ENCODE measurements at regions not wholly inside any gene's neighbourhood (a gene's known extent, or its start where the extent isn't known, plus 50 kb on each side); places are given as distances from the start of the nearest gene placed in this dataset.

DNA sequence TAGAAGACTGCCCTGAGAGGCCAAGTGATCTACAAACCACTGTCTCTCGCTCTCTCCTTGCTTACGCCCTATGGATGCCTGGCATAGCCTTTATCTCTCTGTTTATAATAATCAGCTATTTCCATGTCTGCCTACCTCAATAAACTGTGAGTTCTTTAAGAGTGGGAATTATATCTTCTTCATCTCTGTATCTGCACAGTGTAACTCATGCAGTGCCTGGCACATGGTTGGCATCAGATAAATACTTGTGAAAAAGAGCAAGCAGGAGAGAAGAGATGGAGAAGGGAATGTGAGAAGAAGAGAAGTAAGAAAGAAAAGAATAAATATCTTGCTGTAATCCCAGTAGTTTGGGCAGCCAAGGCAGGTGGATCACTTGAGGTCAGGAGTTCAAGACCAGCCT lies 94.6 kb upstream of the TNPO1 start:
- Histone ChIP-seq H3K27ac (replicated peaks in 1 of 4) (no peak overlapping the region), H3K27me3 (no peaks in the 10 kb centered on the region), H3K4me3 (no peak overlapping the region), H3K4me1 (no peaks in the 10 kb centered on the region), H3K9me3 (no peaks in the 10 kb centered on the region), H3K36me3 (no peaks in the 10 kb centered on the region)
- 91% methylated on average over 2 of the region's 2 CpGs for WGBS
- TF ChIP-seq, protein P1, sequence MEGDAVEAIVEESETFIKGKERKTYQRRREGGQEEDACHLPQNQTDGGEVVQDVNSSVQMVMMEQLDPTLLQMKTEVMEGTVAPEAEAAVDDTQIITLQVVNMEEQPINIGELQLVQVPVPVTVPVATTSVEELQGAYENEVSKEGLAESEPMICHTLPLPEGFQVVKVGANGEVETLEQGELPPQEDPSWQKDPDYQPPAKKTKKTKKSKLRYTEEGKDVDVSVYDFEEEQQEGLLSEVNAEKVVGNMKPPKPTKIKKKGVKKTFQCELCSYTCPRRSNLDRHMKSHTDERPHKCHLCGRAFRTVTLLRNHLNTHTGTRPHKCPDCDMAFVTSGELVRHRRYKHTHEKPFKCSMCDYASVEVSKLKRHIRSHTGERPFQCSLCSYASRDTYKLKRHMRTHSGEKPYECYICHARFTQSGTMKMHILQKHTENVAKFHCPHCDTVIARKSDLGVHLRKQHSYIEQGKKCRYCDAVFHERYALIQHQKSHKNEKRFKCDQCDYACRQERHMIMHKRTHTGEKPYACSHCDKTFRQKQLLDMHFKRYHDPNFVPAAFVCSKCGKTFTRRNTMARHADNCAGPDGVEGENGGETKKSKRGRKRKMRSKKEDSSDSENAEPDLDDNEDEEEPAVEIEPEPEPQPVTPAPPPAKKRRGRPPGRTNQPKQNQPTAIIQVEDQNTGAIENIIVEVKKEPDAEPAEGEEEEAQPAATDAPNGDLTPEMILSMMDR (IDR thresholded peaks at IDR 0.05): no peak
- no peak for TF ChIP-seq POLR2AphosphoS5 (IDR thresholded peaks at IDR 0.05)
- DNase-seq (ENCODE audit: extremely low spot score): no peak
- intact Hi-C loops (cut with DNase I): no loop called here

GRCh38 chr5:72720205-72720604 lies 96.3 kb upstream of the TNPO1 start:
- intact Hi-C loops (cut with DNase I): no loop called here
- Histone ChIP-seq H3K9me3 (no peaks in the 10 kb centered on the region), H3K27me3 (no peaks in the 10 kb centered on the region), H3K4me1 (no peaks in the 10 kb centered on the region), H3K4me3 (no peak overlapping the region), H3K27ac (replicated peaks in 1 of 4) (no peak overlapping the region), H3K36me3 (no peaks in the 10 kb centered on the region)
- no peak for DNase-seq (ENCODE audit: extremely low spot score)
- TF ChIP-seq POLR2A (IDR thresholded peaks at IDR 0.05; ENCODE audit: low read depth) (no peak), EP300 (IDR thresholded peaks at IDR 0.05) (no peak), POLR2AphosphoS5 (IDR thresholded peaks at IDR 0.05) (no peak)
- TF ChIP-seq, protein P1 (IDR thresholded peaks at IDR 0.05): no peak
- WGBS: 71% methylated on average over 4 of the region's 4 CpGs

- no peak for TF ChIP-seq POLR2A (IDR thresholded peaks at IDR 0.05; ENCODE audit: low read depth)
- no peak for TF ChIP-seq EP300 (IDR thresholded peaks at IDR 0.05)
- TF ChIP-seq, protein P1 (IDR thresholded peaks at IDR 0.05): no peak
- no peak for TF ChIP-seq POLR2AphosphoS5 (IDR thresholded peaks at IDR 0.05)
- H3K27me3 ChIP-seq: peaks cover 0 to 12% (median 0%) of the 10 kb centered on the region in 4 donors
- H3K36me3 ChIP-seq: no peaks in the 10 kb centered on the region
- 79% methylated on average over 2 of the region's 2 CpGs for WGBS
- intact Hi-C loops (cut with DNase I): no loop called here
- no peak overlapping the region for H3K4me3 ChIP-seq
- DNase-seq (ENCODE audit: extremely low spot score): no peak
- H3K27ac ChIP-seq (replicated peaks in 1 of 4): no peak overlapping the region
- H3K4me1 ChIP-seq: no peaks in the 10 kb centered on the region
- no peaks in the 10 kb centered on the region for H3K9me3 ChIP-seq
Observed at GRCh38 chr5:72711351-72711750, 105.1 kb upstream of the TNPO1 start.

DNA sequence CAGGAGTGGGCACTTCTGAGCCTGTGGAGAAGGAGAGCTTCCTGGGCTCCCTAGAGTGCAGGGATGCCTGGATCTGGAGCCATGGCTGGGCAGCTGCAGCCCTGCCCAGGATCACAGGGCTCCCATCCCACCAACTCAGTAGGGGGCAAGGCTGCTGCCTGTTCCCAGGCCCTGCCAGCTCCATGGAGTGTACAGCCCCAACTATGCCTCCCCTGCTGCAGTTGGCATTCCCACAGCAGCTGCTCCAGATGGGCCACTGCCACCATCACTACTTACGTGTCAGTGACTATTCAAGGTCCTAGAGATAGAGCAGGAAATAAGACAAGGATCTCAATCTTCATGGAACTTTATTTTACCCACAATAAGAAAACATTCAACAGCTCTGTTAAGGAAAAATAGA lies 107.1 kb upstream of the TNPO1 start:
- peaks cover 0 to 12% (median 0%) of the 10 kb centered on the region in 4 donors for H3K27me3 ChIP-seq
- 80% methylated on average over 1 of the region's 1 CpG for WGBS
- TF ChIP-seq POLR2A (IDR thresholded peaks at IDR 0.05; ENCODE audit: low read depth) (no peak), POLR2AphosphoS5 (IDR thresholded peaks at IDR 0.05) (no peak), EP300 (IDR thresholded peaks at IDR 0.05) (no peak)
- TF ChIP-seq, protein P1 (IDR thresholded peaks at IDR 0.05): no peak
- no peak overlapping the region for H3K27ac ChIP-seq (replicated peaks in 1 of 4)
- no peaks in the 10 kb centered on the region for H3K9me3 ChIP-seq
- DNase-seq (ENCODE audit: extremely low spot score): no peak
- no peak overlapping the region for H3K4me3 ChIP-seq
- intact Hi-C loops (cut with DNase I): no loop called here
- H3K4me1 ChIP-seq: no peaks in the 10 kb centered on the region
- no peaks in the 10 kb centered on the region for H3K36me3 ChIP-seq

- TF ChIP-seq EP300 (IDR thresholded peaks at IDR 0.05) (no peak), POLR2AphosphoS5 (IDR thresholded peaks at IDR 0.05) (no peak), POLR2A (IDR thresholded peaks at IDR 0.05; ENCODE audit: low read depth) (no peak)
- Histone ChIP-seq H3K9me3 (no peaks in the 10 kb centered on the region), H3K4me3 (no peak overlapping the region), H3K27ac (replicated peaks in 1 of 4) (no peak overlapping the region), H3K27me3 (peaks cover 0 to 12% (median 0%) of the 10 kb centered on the region in 4 donors), H3K36me3 (no peaks in the 10 kb centered on the region), H3K4me1 (no peaks in the 10 kb centered on the region)
- DNase-seq (ENCODE audit: extremely low spot score): no peak
- 77% methylated on average over 1 of the region's 1 CpG for WGBS
- intact Hi-C loops (cut with DNase I): no loop called here
Observed at GRCh38 chr5:72705178-72705577, 111.3 kb upstream of the TNPO1 start.

Data from esophagus muscularis mucosa (tissue), 4 donors.